KMS-11 (cell line): ENCODE measurements at regions not wholly inside any gene's neighbourhood (a gene's known extent, or its start where the extent isn't known, plus 50 kb on each side); places are given as distances from the start of the nearest gene placed in this dataset.

Source experiments
- H2AFZ ChIP-seq: fragments of 200-600 bp; sonication (generic); 2 replicates; pipeline ENCODE4 v1.6.1; 2016; ENCODE audit warnings: antibody characterized with exemption, mixed run types, low read depth
- H3K27ac ChIP-seq: fragments of 200-600 bp; sonication (generic); 2 replicates; pipeline ENCODE4 v1.6.1; 2016; ENCODE audit warnings: mild to moderate bottlenecking, mixed run types
- H3K27me3 ChIP-seq: fragments of 200-600 bp; sonication (generic); 2 replicates; pipeline ENCODE4 v1.6.1; 2017; ENCODE audit warnings: mild to moderate bottlenecking, low read depth, mixed run types, moderate library complexity; ENCODE audit not compliant: insufficient read depth
- H3K36me3 ChIP-seq: fragments of 200-600 bp; sonication (generic); 2 replicates; pipeline ENCODE4 v1.6.1; 2017; ENCODE audit warnings: mild to moderate bottlenecking, mixed run types; ENCODE audit not compliant: insufficient read depth
- H3K4me1 ChIP-seq: fragments of 200-600 bp; sonication (generic); 2 replicates; pipeline ENCODE4 v1.6.1; 2016; ENCODE audit warnings: mild to moderate bottlenecking, low read depth, mixed run types; ENCODE audit not compliant: poor library complexity, severe bottlenecking
- H3K4me2 ChIP-seq: fragments of 200-600 bp; sonication (generic); 2 replicates; pipeline ENCODE4 v1.7.0; 2016; ENCODE audit warnings: mild to moderate bottlenecking, mixed run types
- H3K4me3 ChIP-seq: fragments of 200-600 bp; sonication (generic); IDR thresholded peaks from 2 replicates; pipeline ENCODE4 v1.6.1; 2017; ENCODE audit warnings: low read depth, low read length, mixed read lengths; ENCODE audit not compliant: insufficient read depth
- H3K79me2 ChIP-seq: fragments of 200-600 bp; sonication (generic); 2 replicates; pipeline ENCODE4 v1.6.1; 2016; ENCODE audit warnings: low read depth, mixed run types; ENCODE audit not compliant: insufficient read depth
- H3K9ac ChIP-seq: fragments of 200-600 bp; sonication (generic); 2 replicates; pipeline ENCODE4 v1.6.1; 2016; ENCODE audit warnings: mild to moderate bottlenecking, mixed run types
- H4K20me1 ChIP-seq: fragments of 200-600 bp; sonication (generic); 2 replicates; pipeline ENCODE4 v1.6.1; 2016; ENCODE audit warnings: mild to moderate bottlenecking, mixed run types; ENCODE audit not compliant: insufficient read depth
- CTCF ChIP-seq: fragments of 200-600 bp; sonication (generic); conservative IDR thresholded peaks from 2 replicates; pipeline ENCODE4 v1.6.1; 2017; ENCODE audit warnings: low read depth, mild to moderate bottlenecking, antibody characterized with exemption, low read length, moderate library complexity, mixed read lengths

GRCh38 chr16:60739737-60740683 is 1296.2 kb downstream of the CDH8 start:
- TF ChIP-seq CTCF: no peak
- Histone ChIP-seq H3K27ac (no peak overlapping the region), H3K27me3 (no peaks in the 10 kb centered on the region), H4K20me1 (no peaks in the 10 kb centered on the region), H3K36me3 (no peaks in the 10 kb centered on the region), H3K4me2 (no peak overlapping the region), H3K79me2 (no peaks in the 10 kb centered on the region), H3K4me3 (no peak overlapping the region), H3K4me1 (no peaks in the 10 kb centered on the region), H2AFZ (no peak overlapping the region), H3K9ac (no peak overlapping the region)

- Histone ChIP-seq H3K27me3 (no peaks in the 10 kb centered on the region), H4K20me1 (no peaks in the 10 kb centered on the region), H3K27ac (no peak overlapping the region), H3K4me2 (no peak overlapping the region), H3K36me3 (no peaks in the 10 kb centered on the region), H3K79me2 (no peaks in the 10 kb centered on the region), H3K4me3 (no peak overlapping the region), H2AFZ (no peak overlapping the region), H3K9ac (no peak overlapping the region), H3K4me1 (no peaks in the 10 kb centered on the region)
- TF ChIP-seq CTCF: no peak
These were observed 1304.7 kb downstream of the CDH8 start for GRCh38 chr16:60731329-60732050.

- no peaks in the 10 kb centered on the region for H4K20me1 ChIP-seq
- H3K4me3 ChIP-seq: no peak overlapping the region
- H3K27ac ChIP-seq: no peak overlapping the region
- no peak overlapping the region for H3K4me2 ChIP-seq
- H3K4me1 ChIP-seq: no peaks in the 10 kb centered on the region
- H3K79me2 ChIP-seq: no peaks in the 10 kb centered on the region
- H3K27me3 ChIP-seq: no peaks in the 10 kb centered on the region
- TF ChIP-seq CTCF: no peak
- H3K36me3 ChIP-seq: no peaks in the 10 kb centered on the region
- H2AFZ ChIP-seq: no peak overlapping the region
- no peak overlapping the region for H3K9ac ChIP-seq
These were observed 1307.2 kb downstream of the CDH8 start for GRCh38 chr16:60729051-60729450.

DNA sequence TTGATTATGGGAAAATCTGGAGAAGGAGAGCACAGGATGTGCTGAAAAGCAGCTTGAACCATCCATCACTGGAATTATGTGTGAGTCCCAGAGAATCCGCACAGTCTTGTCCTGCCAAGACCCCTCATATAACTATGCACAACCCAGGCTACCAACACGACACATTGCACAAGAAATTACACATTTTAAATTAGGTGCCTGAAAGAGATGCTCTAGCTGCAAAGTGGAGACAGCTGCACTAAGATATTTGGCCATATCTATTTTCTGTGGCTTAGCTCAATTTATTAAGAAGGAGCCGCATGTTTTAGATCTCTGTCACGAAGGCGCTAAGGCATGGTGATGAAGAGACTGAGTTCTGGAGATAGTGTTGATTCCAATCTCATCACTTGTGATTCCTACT is 1308.4 kb downstream of the CDH8 start:
- H3K9ac ChIP-seq: no peak overlapping the region
- no peak overlapping the region for H3K4me2 ChIP-seq
- H3K27me3 ChIP-seq: no peaks in the 10 kb centered on the region
- no peak overlapping the region for H3K27ac ChIP-seq
- no peak overlapping the region for H2AFZ ChIP-seq
- H4K20me1 ChIP-seq: no peaks in the 10 kb centered on the region
- TF ChIP-seq CTCF: no peak
- H3K4me1 ChIP-seq: no peaks in the 10 kb centered on the region
- H3K4me3 ChIP-seq: no peak overlapping the region
- no peaks in the 10 kb centered on the region for H3K36me3 ChIP-seq
- no peaks in the 10 kb centered on the region for H3K79me2 ChIP-seq
